OCI-LY1 (cell line): ENCODE measurements at regions not wholly inside any gene's neighbourhood (a gene's known extent, or its start where the extent isn't known, plus 50 kb on each side); places are given as distances from the start of the nearest gene placed in this dataset.

ENCODE experiments used
- CTCF ChIP-seq: fragments of 200-600 bp; sonication (generic), shearing (Covaris generic); IDR thresholded peaks from 2 replicates; pipeline ENCODE4 v1.5.1; 2017; ENCODE audit warnings: mild to moderate bottlenecking, antibody characterized with exemption, low read length, moderate library complexity, mixed read lengths
- EZH2 ChIP-seq: fragments of 200-600 bp; sonication (generic), shearing (Covaris generic); IDR thresholded peaks from 2 replicates; pipeline ENCODE4 v1.8.0; 2017; ENCODE audit warnings: borderline replicate concordance, mixed run types, mild to moderate bottlenecking, antibody characterized with exemption, low read length, moderate library complexity, mixed read lengths

GRCh38 chr4:180462116-180462515 is 1781.1 kb upstream of the TENM3 start:
- TF ChIP-seq CTCF: no peak
- TF ChIP-seq EZH2: no peak
